IPS-NIHi7 (cell line): ENCODE measurements at regions not wholly inside any gene's neighbourhood (a gene's known extent, or its start where the extent isn't known, plus 50 kb on each side); places are given as distances from the start of the nearest gene placed in this dataset.

ENCODE experiments used
- DNase-seq: peaks from one replicate; pipeline ENCODE4 v3.0.0; 2012; ENCODE audit warnings: mixed read lengths; ENCODE audit errors: extremely low spot score

DNA sequence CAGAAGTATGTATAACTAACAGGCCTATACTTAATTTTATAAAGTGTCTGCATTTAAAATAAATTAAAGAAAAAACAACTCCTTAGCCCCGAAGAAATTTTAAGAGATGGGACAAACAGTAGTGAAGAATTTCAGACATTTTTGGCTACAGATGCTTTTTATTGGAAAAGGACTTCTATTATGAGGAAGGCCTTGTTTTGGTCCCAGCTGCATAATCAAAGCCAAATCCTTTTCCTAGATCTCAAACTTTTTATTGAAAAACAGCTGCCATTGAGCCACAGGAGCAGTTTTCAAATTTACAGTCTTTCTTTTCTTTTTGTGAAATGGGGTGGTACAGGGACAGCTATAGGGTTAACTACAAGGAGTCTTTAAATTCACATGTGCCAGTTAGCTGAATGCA is 51.3 kb upstream of the SETBP1 start:
- DNase-seq, result no peak

DNA sequence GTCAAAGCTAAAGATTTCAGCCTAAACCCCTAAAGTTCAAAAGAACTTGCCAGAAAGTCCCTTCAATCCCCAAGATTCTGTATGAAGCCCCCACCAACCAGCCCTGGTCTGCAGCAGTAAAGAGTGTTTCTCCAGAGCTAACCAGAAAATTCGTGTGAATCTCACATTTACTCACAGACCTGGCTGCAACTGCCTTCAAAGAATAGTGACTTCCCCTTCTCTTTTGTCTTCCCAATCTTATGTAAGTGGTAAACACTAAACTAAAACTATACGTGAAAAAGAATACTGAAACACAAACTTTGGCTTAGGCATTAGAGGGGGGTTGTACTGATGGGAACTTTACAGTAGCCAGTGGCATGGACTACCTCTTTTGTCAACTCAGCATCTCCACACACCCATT is 50.6 kb upstream of the SETBP1 start:
- no peak for DNase-seq
